Activated CD4-positive, alpha-beta memory T cell treated with anti-CD3 and anti-CD28 coated beads, Interleukin-2, amount 10 ng/mL, durations not matched to agents 7 days and 5 days (primary cell): ENCODE measurements at regions not wholly inside any gene's neighbourhood (a gene's known extent, or its start where the extent isn't known, plus 50 kb on each side); places are given as distances from the start of the nearest gene placed in this dataset.
"Not testable (repeated sequence)": the region's sequence is repeated elsewhere in the genome, so short reads cannot be mapped to it uniquely, and the experiment has no call there.

Experiments
- CTCF ChIA-PET: fragments of 350-600 bp; sonication (Branson Sonifier 250); formaldehyde crosslinking; loops from one replicate; lab custom pipeline; 2021; ENCODE audit warnings: antibody characterized with exemption, inconsistent platforms; lab: Charles Lee
- POLR2A ChIA-PET: fragments of 350-600 bp; sonication (Branson Sonifier 250); formaldehyde crosslinking; loops from one replicate; lab custom pipeline; 2021; ENCODE audit warnings: antibody characterized with exemption; lab: Charles Lee
- DNase-seq: peaks from one replicate; pipeline ENCODE4 v3.0.0-alpha.2; 2020
- H3K27ac Mint-ChIP-seq: one replicate; pipeline ENCODE4 v1.8.0; 2021; ENCODE audit warnings: mild to moderate bottlenecking, mixed read lengths
- H3K27me3 Mint-ChIP-seq: one replicate; pipeline ENCODE4 v1.8.0; 2021; ENCODE audit warnings: mixed read lengths
- H3K36me3 Mint-ChIP-seq: one replicate; pipeline ENCODE4 v1.8.0; 2021; ENCODE audit warnings: low read depth, mixed read lengths
- H3K4me1 Mint-ChIP-seq: one replicate; pipeline ENCODE4 v1.8.0; 2021; ENCODE audit warnings: mixed read lengths
- H3K4me3 Mint-ChIP-seq: one replicate; pipeline ENCODE4 v1.8.0; 2021; ENCODE audit warnings: mild to moderate bottlenecking, mixed read lengths
- H3K9me3 Mint-ChIP-seq: one replicate; pipeline ENCODE4 v1.8.0; 2021; ENCODE audit warnings: mixed read lengths

GRCh38 chr6:120303527-120303926 is 954.0 kb upstream of the MAN1A1 start:
- Mint-ChIP-seq H3K4me1 (no peaks in the 10 kb centered on the region), H3K9me3 (no peaks in the 10 kb centered on the region)
- CTCF ChIA-PET, result no interaction called here

DNA sequence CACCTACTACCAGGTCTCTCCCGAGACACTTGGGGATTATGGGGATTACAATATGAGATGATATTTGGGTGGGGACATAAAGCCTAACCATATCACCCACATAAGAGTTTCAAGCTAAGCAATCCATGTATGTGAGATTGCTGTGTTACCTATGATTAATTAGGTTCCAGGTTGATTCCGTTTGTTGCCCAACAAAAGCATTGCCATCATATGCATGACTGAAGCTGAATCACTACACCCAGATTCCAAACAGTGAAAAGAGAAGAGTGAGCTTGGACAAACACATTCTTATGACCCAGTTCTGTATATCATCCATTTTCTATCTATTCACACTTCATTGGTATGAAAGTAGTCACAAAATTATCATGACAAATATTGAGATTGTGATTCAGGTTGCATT is 952.5 kb upstream of the MAN1A1 start:
- CTCF ChIA-PET, result no interaction called here
- no peak overlapping the region for H3K4me3 Mint-ChIP-seq
- no peaks in the 10 kb centered on the region for H3K27me3 Mint-ChIP-seq
- H3K27ac Mint-ChIP-seq, result no peak overlapping the region
- POLR2A ChIA-PET, result no interaction called here
- no peaks in the 10 kb centered on the region for H3K36me3 Mint-ChIP-seq
- DNase-seq, result no peak
- H3K9me3 Mint-ChIP-seq, result no peaks in the 10 kb centered on the region
- no peaks in the 10 kb centered on the region for H3K4me1 Mint-ChIP-seq

More at GRCh38 chr6:120303527-120303926, 954.0 kb upstream of the MAN1A1 start:
- POLR2A ChIA-PET, result no interaction called here
- DNase-seq, result no peak
- Mint-ChIP-seq H3K4me3 (no peak overlapping the region), H3K27me3 (no peaks in the 10 kb centered on the region), H3K27ac (no peak overlapping the region), H3K36me3 (no peaks in the 10 kb centered on the region)

DNA sequence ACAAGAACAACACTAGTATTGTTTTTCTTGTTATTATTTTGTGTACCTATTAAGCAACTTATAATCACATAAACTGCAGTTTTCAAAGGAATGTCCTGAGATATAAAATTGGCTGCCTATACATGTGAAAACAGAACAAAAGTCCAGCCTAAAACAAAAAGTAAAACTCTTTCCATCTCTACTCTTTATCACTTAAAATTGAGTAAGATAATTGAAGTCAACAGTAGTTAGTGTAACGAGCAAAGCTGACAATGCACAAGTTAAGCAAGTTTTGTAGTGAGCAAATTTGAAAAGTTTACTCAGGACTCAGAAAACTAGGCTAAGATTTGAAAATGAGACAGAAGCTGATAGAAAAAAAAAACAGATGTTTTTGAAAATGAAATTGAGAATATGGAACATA is 941.4 kb upstream of the MAN1A1 start:
- CTCF ChIA-PET, result no interaction called here
- no peak for DNase-seq
- Mint-ChIP-seq H3K4me1 (no peaks in the 10 kb centered on the region), H3K27ac (no peak overlapping the region), H3K27me3 (no peaks in the 10 kb centered on the region), H3K9me3 (peaks cover 3% of the 10 kb centered on the region), H3K36me3 (no peaks in the 10 kb centered on the region), H3K4me3 (no peak overlapping the region)
- POLR2A ChIA-PET, result no interaction called here

GRCh38 chr6:120282005-120282404 is 932.4 kb upstream of the MAN1A1 start:
- no peak overlapping the region for H3K27ac Mint-ChIP-seq
- no peaks in the 10 kb centered on the region for H3K36me3 Mint-ChIP-seq
- no peak for DNase-seq
- no peaks in the 10 kb centered on the region for H3K27me3 Mint-ChIP-seq
- no peaks in the 10 kb centered on the region for H3K4me1 Mint-ChIP-seq
- CTCF ChIA-PET, result no interaction called here
- no peaks in the 10 kb centered on the region for H3K9me3 Mint-ChIP-seq
- H3K4me3 Mint-ChIP-seq, result no peak overlapping the region
- POLR2A ChIA-PET, result no interaction called here

DNA sequence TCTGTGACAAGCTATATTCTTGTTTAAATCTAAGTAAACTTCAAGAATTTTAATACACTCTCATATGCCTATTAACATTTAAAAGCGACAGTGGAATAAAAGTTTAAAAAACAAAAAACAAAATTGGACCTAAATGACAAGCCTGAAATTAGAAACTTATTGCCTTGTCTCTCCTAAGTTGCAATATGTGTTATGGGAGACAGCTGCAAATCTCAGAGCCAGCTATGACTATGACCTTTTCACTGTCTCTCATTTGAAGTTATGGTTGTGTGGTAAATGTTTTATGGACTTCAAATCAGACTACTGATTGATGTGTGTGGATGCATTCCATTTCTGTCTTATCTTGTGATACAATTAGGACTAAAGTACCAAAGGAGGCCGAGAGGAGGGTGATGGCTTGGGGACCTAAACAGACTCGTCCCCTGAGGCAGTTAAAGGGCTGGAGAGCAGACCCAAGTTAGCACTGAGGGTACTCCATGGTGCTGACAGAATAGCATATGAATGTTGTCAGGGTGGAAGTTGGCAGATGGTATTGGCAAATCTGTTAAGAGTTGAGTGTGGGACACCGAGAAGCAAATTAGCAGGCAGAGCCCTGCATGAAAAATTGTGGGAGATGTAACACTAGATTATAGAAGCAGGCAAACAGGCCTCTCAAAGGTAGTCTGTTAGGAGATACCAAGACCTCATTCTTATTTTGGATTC is 930.1 kb upstream of the MAN1A1 start:
- H3K4me3 Mint-ChIP-seq, result no peak overlapping the region
- no peaks in the 10 kb centered on the region for H3K36me3 Mint-ChIP-seq
- no peak for DNase-seq
- H3K9me3 Mint-ChIP-seq, result no peaks in the 10 kb centered on the region
- ChIA-PET POLR2A (no interaction called here), CTCF (interaction anchor here (0.7 kb wide), 1 partner anchor 8 kb away, joined by 4 read pairs; no protein-coding TSS in a partner anchor)
- H3K27ac Mint-ChIP-seq, result no peak overlapping the region
- no peaks in the 10 kb centered on the region for H3K27me3 Mint-ChIP-seq
- H3K4me1 Mint-ChIP-seq, result no peaks in the 10 kb centered on the region

DNA sequence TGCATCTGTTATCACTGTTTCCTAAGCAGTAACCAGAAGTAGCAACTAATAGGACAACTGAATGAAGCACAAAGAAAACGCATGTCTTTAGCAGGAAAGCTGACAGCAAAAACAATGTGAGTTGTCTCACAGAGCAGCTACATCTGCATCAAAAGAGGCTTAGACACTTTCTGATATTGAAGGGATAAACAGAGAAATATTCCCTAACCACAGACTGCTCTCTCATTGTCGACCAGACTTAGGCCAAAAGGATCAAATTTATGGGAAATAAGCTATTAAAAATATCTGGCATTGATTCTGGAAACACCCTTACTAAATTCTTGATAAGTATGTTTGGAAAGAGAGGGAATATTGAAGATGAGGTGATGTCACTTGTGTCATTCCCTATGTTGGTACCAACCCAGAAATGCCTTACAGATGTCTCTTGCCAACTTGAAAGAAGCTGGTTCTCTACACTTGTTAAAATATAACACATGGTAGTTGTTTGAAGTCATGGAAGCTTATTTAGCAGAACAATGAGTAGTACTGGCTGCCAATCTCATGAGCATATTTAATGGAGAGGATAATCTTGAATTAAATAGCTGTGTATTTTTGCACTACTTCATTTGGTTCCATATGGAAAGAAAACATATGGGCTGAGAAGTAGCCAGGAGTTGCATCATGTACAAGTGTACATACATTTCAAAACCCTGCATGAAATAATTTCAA is 929.3 kb upstream of the MAN1A1 start:
- Mint-ChIP-seq H3K9me3 (no peaks in the 10 kb centered on the region), H3K4me3 (no peak overlapping the region), H3K27ac (no peak overlapping the region), H3K27me3 (no peaks in the 10 kb centered on the region), H3K4me1 (no peaks in the 10 kb centered on the region), H3K36me3 (no peaks in the 10 kb centered on the region)
- ChIA-PET CTCF (interaction anchor here (0.7 kb wide), 1 partner anchor 8 kb away, joined by 4 read pairs; no protein-coding TSS in a partner anchor), POLR2A (no interaction called here)
- DNase-seq, result no peak

GRCh38 chr6:120274547-120274946 is 925.0 kb upstream of the MAN1A1 start:
- Mint-ChIP-seq H3K27ac (no peak overlapping the region), H3K4me1 (no peaks in the 10 kb centered on the region)
- CTCF ChIA-PET, result no interaction called here

GRCh38 chr6:120273411-120273810 is 923.9 kb upstream of the MAN1A1 start:
- Mint-ChIP-seq H3K27me3 (no peaks in the 10 kb centered on the region), H3K27ac (no peak overlapping the region), H3K4me1 (no peaks in the 10 kb centered on the region), H3K4me3 (no peak overlapping the region), H3K9me3 (peaks cover 4% of the 10 kb centered on the region), H3K36me3 (no peaks in the 10 kb centered on the region)
- DNase-seq, result no peak
- CTCF ChIA-PET, result no interaction called here
- POLR2A ChIA-PET, result no interaction called here

More at GRCh38 chr6:120274547-120274946, 925.0 kb upstream of the MAN1A1 start:
- POLR2A ChIA-PET, result no interaction called here
- no peaks in the 10 kb centered on the region for H3K36me3 Mint-ChIP-seq
- peaks cover 4% of the 10 kb centered on the region for H3K9me3 Mint-ChIP-seq
- no peak for DNase-seq
- no peaks in the 10 kb centered on the region for H3K27me3 Mint-ChIP-seq
- H3K4me3 Mint-ChIP-seq, result no peak overlapping the region

DNA sequence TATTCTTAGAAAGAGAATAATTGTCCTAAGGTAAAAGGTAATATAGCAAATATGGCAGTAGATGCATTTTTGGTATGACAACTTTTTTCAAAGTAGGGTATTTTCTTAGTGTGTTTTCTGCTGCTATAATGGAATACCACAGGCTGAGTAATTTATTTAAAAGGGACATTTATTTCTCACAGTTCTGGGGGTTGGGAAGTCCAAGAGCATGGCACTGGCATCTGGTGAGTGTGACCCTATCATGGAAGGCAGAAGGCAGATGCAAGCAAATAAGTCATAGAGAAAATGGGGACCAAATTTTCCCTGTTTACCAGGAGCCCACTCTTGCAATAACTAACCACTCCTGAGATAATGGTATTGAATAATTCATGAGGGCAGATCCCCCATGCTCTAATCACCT is 922.5 kb upstream of the MAN1A1 start:
- no peaks in the 10 kb centered on the region for H3K36me3 Mint-ChIP-seq
- DNase-seq, result no peak
- H3K4me3 Mint-ChIP-seq, result no peak overlapping the region
- H3K4me1 Mint-ChIP-seq, result no peaks in the 10 kb centered on the region
- H3K9me3 Mint-ChIP-seq, result peaks cover 4% of the 10 kb centered on the region
- ChIA-PET CTCF (no interaction called here), POLR2A (no interaction called here)
- H3K27me3 Mint-ChIP-seq, result no peaks in the 10 kb centered on the region
- no peak overlapping the region for H3K27ac Mint-ChIP-seq

DNA sequence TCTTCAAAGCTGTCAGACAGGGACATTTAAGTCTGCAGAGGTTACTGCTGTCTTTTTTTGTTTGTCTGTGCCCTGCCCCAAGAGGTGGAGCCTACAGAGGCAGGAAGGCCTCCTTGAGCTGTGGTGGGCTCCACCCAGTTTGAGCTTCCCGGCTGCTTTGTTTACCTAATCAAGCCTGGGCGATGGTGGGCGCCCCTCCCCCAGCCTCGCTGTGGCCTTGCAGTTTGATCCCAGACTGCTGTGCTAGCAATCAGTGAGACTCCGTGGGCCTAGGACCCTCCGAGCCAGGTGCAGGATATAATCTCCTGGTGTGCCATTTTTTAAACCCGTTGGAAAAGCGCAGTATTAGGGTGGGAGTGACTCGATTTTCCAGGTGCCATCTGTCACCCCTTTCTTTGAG is 918.7 kb upstream of the MAN1A1 start:
- H3K4me1 Mint-ChIP-seq, H3K4me3 Mint-ChIP-seq, H3K36me3 Mint-ChIP-seq, CTCF ChIA-PET, POLR2A ChIA-PET, H3K9me3 Mint-ChIP-seq, DNase-seq, H3K27me3 Mint-ChIP-seq, H3K27ac Mint-ChIP-seq: not testable (repeated sequence)

DNA sequence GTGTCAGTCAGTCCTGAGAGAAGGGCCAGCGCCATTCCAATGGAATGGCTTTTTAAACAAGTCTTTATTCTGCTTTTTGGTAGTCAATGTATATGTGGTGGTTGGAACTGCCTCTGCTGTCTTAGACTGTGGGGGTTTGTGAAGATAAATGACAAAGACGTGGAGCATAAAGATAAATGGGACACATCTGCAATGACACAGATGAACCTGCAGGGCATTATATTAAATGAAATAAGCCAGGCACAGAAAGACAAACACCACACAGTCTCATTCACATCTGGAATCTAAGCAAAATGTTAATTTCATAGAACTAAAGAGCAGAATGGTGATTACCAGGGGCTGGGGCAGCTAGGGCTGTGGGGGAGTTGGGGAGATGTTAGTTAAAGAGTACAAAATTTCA is 912.8 kb upstream of the MAN1A1 start:
- H3K27me3 Mint-ChIP-seq, result no peaks in the 10 kb centered on the region
- H3K36me3 Mint-ChIP-seq, result no peaks in the 10 kb centered on the region
- H3K4me3 Mint-ChIP-seq, result no peak overlapping the region
- no peak overlapping the region for H3K27ac Mint-ChIP-seq
- POLR2A ChIA-PET, result no interaction called here
- H3K9me3 Mint-ChIP-seq, result peaks cover 2% of the 10 kb centered on the region
- no peaks in the 10 kb centered on the region for H3K4me1 Mint-ChIP-seq
- DNase-seq, result no peak
- CTCF ChIA-PET, result no interaction called here

- Mint-ChIP-seq H3K9me3 (no peaks in the 10 kb centered on the region), H3K4me3 (no peak overlapping the region), H3K27ac (no peak overlapping the region), H3K36me3 (no peaks in the 10 kb centered on the region), H3K27me3 (no peaks in the 10 kb centered on the region), H3K4me1 (no peaks in the 10 kb centered on the region)
- ChIA-PET CTCF (no interaction called here), POLR2A (no interaction called here)
- DNase-seq, result no peak
Observed at GRCh38 chr6:120260636-120261035, 911.1 kb upstream of the MAN1A1 start.

DNA sequence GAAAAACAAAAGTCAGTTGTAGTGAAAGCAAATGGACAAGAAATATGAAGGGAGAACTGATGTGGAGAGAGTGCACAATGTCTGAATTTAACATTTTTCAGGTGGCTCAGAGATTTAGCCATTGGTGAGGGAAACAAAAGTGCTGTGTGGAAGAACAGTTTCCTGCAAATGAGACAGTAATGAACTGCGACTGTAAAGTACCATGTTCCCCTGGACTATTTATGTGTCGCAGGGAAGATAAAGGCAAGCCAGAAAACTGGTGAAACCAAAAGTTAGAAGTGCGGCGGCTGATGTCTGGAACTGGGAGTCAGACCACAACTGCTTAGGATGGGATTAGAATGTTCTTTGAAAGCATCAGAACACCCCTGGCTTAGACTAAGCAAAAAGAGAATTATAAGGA is 905.1 kb upstream of the MAN1A1 start:
- Mint-ChIP-seq H3K27ac (no peak overlapping the region), H3K4me3 (no peak overlapping the region), H3K4me1 (no peaks in the 10 kb centered on the region), H3K9me3 (peaks cover 10% of the 10 kb centered on the region), H3K27me3 (no peaks in the 10 kb centered on the region), H3K36me3 (no peaks in the 10 kb centered on the region)
- DNase-seq, result no peak
- CTCF ChIA-PET, result no interaction called here
- POLR2A ChIA-PET, result no interaction called here

DNA sequence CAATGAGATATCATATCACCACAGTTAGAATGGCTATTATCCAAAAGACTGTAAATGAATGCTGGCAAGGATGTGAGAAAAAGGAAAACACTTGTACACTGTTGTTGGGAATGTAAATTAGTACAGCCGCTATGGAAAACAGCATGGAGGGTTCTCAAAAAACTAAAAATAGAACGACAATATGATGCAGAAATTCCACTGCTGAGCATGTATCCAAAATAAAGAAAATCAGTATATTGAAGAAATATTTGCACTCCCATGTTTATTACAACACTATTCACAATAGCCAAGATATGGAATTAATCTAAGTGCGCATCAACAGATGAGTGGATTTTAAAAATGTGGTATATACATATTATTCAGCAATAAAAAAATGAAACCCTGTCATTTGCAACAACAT is 898.9 kb upstream of the MAN1A1 start:
- Mint-ChIP-seq H3K9me3 (peaks cover 22% of the 10 kb centered on the region), H3K4me1 (no peaks in the 10 kb centered on the region), H3K27ac (no peak overlapping the region), H3K27me3 (no peaks in the 10 kb centered on the region), H3K36me3 (no peaks in the 10 kb centered on the region), H3K4me3 (no peak overlapping the region)
- ChIA-PET CTCF (no interaction called here), POLR2A (no interaction called here)
- no peak for DNase-seq
